Neutrophil (primary cell): ENCODE measurements at regions not wholly inside any gene's neighbourhood (a gene's known extent, or its start where the extent isn't known, plus 50 kb on each side); places are given as distances from the start of the nearest gene placed in this dataset.
"Not testable (repeated sequence)": the region's sequence is repeated elsewhere in the genome, so short reads cannot be mapped to it uniquely, and the experiment has no call there.

Source experiments
- H3K27ac ChIP-seq: fragments of 200-600 bp; sonication (generic); 2 replicates; pipeline ENCODE4 v1.5.1; 2016; ENCODE audit warnings: mild to moderate bottlenecking, moderate library complexity
- H3K27me3 ChIP-seq: fragments of 200-600 bp; sonication (generic); 2 replicates; pipeline ENCODE4 v1.6.0; 2016; ENCODE audit warnings: mild to moderate bottlenecking
- H3K36me3 ChIP-seq: fragments of 200-600 bp; sonication (generic); 2 replicates; pipeline ENCODE4 v1.5.1; 2017
- H3K4me1 ChIP-seq, 2 experiments: fragments of 200-600 bp in 1 of 2; sonication (generic) in 1 of 2; 1 replicate in 1 of 2; 2 replicates in 1 of 2; pipeline versions ENCODE4 v1.5.1 to v1.6.1; 2013 to 2016; ENCODE audit warnings: low read depth in 1 of 2, low read length in 1 of 2, mild to moderate bottlenecking in 1 of 2, moderate library complexity in 1 of 2; ENCODE audit not compliant: control insufficient read depth in 1 of 2, insufficient read depth in 1 of 2
- H3K4me3 ChIP-seq, 2 experiments: fragments of 200-600 bp in 1 of 2; sonication (generic) in 1 of 2; 1 replicate in 1 of 2; 2 replicates in 1 of 2; pipeline ENCODE4 v1.5.1; 2013 to 2016; ENCODE audit warnings: low read depth in 1 of 2, low read length in 1 of 2, mild to moderate bottlenecking in 1 of 2, moderate library complexity in 1 of 2
- H3K9me3 ChIP-seq: fragments of 200-600 bp; sonication (generic); 2 replicates; pipeline ENCODE4 v1.5.1; 2016
- TF ChIP-seq, protein P1 (sequence below): fragments of 200-600 bp; sonication (generic); IDR thresholded peaks from 2 replicates; pipeline ENCODE4 v1.5.1; 2016; ENCODE audit warnings: antibody characterized with exemption

DNA sequence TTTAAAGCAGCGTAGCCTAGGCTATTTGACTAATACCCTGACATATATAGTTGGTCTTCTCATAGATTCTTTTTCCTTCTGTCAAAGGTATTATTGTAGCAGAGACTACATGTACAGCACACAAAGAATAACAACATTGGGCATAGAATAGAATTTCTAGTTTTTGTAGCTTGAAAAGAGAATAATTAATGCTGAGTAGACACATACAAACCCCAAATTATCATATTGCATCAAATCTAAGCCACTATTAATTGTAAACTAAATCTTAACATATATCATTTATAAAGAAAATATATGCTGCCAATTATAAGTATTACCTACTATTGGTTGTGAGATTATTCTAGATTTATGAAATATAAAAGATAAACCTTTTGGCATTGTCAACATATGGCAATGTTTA is 574.5 kb downstream of the SLCO4C1 start:
- no peak overlapping the region for H3K27ac ChIP-seq
- H3K27me3 ChIP-seq, result no peaks in the 10 kb centered on the region
- TF ChIP-seq, protein P1, sequence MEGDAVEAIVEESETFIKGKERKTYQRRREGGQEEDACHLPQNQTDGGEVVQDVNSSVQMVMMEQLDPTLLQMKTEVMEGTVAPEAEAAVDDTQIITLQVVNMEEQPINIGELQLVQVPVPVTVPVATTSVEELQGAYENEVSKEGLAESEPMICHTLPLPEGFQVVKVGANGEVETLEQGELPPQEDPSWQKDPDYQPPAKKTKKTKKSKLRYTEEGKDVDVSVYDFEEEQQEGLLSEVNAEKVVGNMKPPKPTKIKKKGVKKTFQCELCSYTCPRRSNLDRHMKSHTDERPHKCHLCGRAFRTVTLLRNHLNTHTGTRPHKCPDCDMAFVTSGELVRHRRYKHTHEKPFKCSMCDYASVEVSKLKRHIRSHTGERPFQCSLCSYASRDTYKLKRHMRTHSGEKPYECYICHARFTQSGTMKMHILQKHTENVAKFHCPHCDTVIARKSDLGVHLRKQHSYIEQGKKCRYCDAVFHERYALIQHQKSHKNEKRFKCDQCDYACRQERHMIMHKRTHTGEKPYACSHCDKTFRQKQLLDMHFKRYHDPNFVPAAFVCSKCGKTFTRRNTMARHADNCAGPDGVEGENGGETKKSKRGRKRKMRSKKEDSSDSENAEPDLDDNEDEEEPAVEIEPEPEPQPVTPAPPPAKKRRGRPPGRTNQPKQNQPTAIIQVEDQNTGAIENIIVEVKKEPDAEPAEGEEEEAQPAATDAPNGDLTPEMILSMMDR, result no peak
- no peaks in the 10 kb centered on the region for H3K4me1 ChIP-seq
- no peak overlapping the region for H3K4me3 ChIP-seq
- H3K9me3 ChIP-seq, result no peaks in the 10 kb centered on the region
- no peaks in the 10 kb centered on the region for H3K36me3 ChIP-seq

DNA sequence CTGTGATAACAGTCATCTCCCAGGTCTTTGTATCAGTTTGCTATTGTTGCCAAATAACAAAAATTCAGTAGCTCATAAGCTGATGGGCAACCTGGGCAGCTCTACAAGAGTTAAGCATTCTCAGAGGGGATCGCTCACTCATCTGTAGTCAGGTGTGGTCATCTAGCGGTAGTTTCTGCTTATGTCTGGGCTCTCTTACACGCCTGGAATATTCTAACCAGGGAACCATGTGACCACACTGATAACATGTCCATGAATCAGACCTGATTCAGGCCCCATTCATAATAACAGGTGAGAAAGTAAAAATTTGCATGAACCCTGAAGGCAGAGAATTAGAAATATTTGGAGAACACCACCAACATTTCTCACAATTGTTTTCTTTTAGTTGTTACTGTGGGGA is 576.1 kb downstream of the SLCO4C1 start:
- no peaks in the 10 kb centered on the region for H3K4me1 ChIP-seq
- no peak overlapping the region for H3K4me3 ChIP-seq
- no peaks in the 10 kb centered on the region for H3K9me3 ChIP-seq
- no peaks in the 10 kb centered on the region for H3K36me3 ChIP-seq
- no peaks in the 10 kb centered on the region for H3K27me3 ChIP-seq
- no peak overlapping the region for H3K27ac ChIP-seq
- TF ChIP-seq, protein P1, result no peak

GRCh38 chr5:101717721-101718120 is 578.4 kb downstream of the SLCO4C1 start:
- Histone ChIP-seq H3K4me1 (no peaks in the 10 kb centered on the region), H3K36me3 (no peaks in the 10 kb centered on the region), H3K4me3 (no peak overlapping the region), H3K27me3 (no peaks in the 10 kb centered on the region), H3K9me3 (no peaks in the 10 kb centered on the region), H3K27ac (no peak overlapping the region)
- TF ChIP-seq, protein P1, result no peak

DNA sequence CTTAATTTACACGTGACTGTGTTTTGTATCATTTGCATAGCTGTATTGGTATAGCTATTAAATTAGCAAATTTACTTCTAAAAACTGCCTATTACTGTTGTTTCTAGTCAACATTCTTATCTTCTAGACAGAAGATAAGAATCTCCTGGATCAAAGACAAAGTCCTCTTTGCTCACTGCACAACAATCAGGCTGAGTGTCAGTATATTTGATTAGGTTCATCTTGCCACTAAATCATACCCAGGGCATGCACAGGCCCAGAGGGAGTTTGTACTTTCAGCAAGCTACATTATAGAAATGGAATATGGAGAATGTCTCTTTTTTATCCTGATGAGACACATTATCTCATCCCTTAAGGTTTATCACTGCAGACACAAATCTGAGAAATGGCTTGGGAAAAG is 579.1 kb downstream of the SLCO4C1 start:
- no peak overlapping the region for H3K27ac ChIP-seq
- H3K36me3 ChIP-seq, result no peaks in the 10 kb centered on the region
- TF ChIP-seq, protein P1, result no peak

GRCh38 chr5:101715790-101716189 is 580.3 kb downstream of the SLCO4C1 start:
- not testable (repeated sequence) for H3K27me3 ChIP-seq, H3K27ac ChIP-seq, H3K4me3 ChIP-seq, H3K9me3 ChIP-seq, H3K4me1 ChIP-seq, H3K36me3 ChIP-seq

More for the DNA sequence above, 579.1 kb downstream of the SLCO4C1 start:
- Histone ChIP-seq H3K9me3 (no peaks in the 10 kb centered on the region), H3K27me3 (no peaks in the 10 kb centered on the region), H3K4me1 (no peaks in the 10 kb centered on the region), H3K4me3 (no peak overlapping the region)

DNA sequence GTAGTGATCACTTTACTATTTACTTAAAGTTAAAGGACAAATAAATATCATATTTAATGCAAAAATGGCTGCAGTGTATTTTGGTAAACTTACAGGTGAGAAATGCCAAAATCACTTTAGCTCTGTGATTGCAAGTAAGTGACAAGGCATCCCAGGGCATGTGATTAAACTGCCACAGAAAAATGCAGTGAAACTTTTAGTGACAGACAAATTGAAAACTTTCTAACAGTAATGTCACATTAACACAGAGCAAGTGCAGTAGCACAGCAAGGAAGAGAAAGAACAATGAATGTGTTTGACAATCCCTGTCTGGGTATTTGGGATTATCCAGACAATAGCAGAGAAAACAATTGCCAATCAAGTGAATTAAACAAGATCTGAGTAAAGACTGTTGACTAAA is 606.8 kb downstream of the SLCO4C1 start:
- Histone ChIP-seq H3K36me3 (no peaks in the 10 kb centered on the region), H3K27me3 (no peaks in the 10 kb centered on the region), H3K4me1 (no peaks in the 10 kb centered on the region), H3K4me3 (no peak overlapping the region), H3K27ac (no peak overlapping the region), H3K9me3 (no peaks in the 10 kb centered on the region)
- TF ChIP-seq, protein P1, result no peak
